ENCODE measurements at regions not wholly inside any gene's neighbourhood (a gene's known extent, or its start where the extent isn't known, plus 50 kb on each side); places are given as distances from the start of the nearest gene placed in this dataset.

GRCh38 chr11:27191639-27192038, 151.0 kb downstream of the BBOX1 start:
- no peak for FAIRE-seq
- TF ChIP-seq CTCF (IDR thresholded peaks at IDR 0.05; ENCODE audit: insufficient read depth, missing control alignments), result no peak

GRCh38 chr11:27188696-27189095, 148.1 kb downstream of the BBOX1 start:
- FAIRE-seq, result no peak

More at GRCh38 chr11:27191639-27192038, 151.0 kb downstream of the BBOX1 start:
- no peak for DNase-seq (ENCODE audit: insufficient read length, low spot score)

GRCh38 chr11:27187848-27188621, 147.4 kb downstream of the BBOX1 start:
- no peak for TF ChIP-seq CTCF (IDR thresholded peaks at IDR 0.05; ENCODE audit: insufficient read depth, missing control alignments)
- DNase-seq (ENCODE audit: insufficient read length, low spot score), result no peak
- FAIRE-seq, result no peak

More at GRCh38 chr11:27188696-27189095, 148.1 kb downstream of the BBOX1 start:
- TF ChIP-seq CTCF (IDR thresholded peaks at IDR 0.05; ENCODE audit: insufficient read depth, missing control alignments), result no peak
- no peak for DNase-seq (ENCODE audit: insufficient read length, low spot score)

GRCh38 chr11:27187075-27187847, 146.6 kb downstream of the BBOX1 start:
- no peak for FAIRE-seq
- TF ChIP-seq CTCF (IDR thresholded peaks at IDR 0.05; ENCODE audit: insufficient read depth, missing control alignments), result no peak
- no peak for DNase-seq (ENCODE audit: insufficient read length, low spot score)

GRCh38 chr11:27186580-27186979, 146.0 kb downstream of the BBOX1 start:
- DNase-seq (ENCODE audit: insufficient read length, low spot score), result no peak
- no peak for FAIRE-seq
- TF ChIP-seq CTCF (IDR thresholded peaks at IDR 0.05; ENCODE audit: insufficient read depth, missing control alignments), result no peak

- FAIRE-seq (no peak), DNase-seq (ENCODE audit: insufficient read length, low spot score) (no peak)
Observed at GRCh38 chr11:27184458-27185312, 144.1 kb downstream of the BBOX1 start.

More at GRCh38 chr11:27184458-27185312, 144.1 kb downstream of the BBOX1 start:
- TF ChIP-seq CTCF (IDR thresholded peaks at IDR 0.05; ENCODE audit: insufficient read depth, missing control alignments), result no peak

Data from D721Med (cell line).